Hypothalamus (tissue), 51 donors: ENCODE measurements at regions not wholly inside any gene's neighbourhood (a gene's known extent, or its start where the extent isn't known, plus 50 kb on each side); places are given as distances from the start of the nearest gene placed in this dataset.
A peak's percentile ranks its signal among the peaks of the same experiment; 100 is the strongest.
"Not testable (repeated sequence)": the region's sequence is repeated elsewhere in the genome, so short reads cannot be mapped to it uniquely, and the experiment has no call there.

Experiments used
- DNase-seq, 51 donors: peaks; one replicate each; lab custom pipeline; 2025; lab: John Stamatoyannopoulos, UW

DNA sequence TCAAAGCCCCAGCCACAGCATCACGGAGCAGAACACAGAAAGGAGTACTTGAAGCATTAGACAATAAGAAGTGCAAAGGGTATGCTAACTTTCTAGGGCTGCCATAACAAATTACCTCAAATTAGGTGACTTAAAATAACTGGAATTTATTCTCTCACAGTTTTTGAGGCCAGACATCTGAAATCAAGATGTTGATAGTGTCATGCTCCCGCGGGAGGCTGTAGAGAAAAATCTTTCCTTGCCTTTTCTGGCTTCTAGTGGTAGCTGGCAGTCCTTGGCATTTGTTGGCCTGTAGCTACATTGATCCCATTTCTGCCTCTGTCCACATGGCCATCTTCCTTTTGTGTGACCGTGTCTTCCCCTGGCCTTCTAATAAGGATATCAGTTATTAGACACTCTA is 51.9 kb upstream of the SPDL1 start:
- DNase-seq, result no peak

DNA sequence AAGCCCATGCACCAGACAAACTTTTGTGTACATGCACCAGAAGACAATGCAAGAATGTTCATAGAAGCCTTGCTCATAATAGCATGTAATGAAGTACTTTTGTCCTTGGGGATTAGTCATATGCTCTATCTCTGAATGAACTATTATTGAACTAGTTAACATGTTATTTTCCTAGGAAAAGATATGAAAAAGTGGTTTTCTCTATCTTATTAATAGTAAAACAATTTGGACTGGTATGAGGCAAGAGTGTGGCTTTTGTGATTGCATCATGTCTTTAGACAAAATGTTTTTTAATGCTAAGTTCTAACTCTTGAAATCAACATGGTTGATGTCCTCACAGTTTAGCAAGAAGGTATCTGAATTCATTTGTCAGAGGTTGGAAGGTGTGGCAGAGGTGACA is 55.7 kb upstream of the SPDL1 start:
- DNase-seq, result no peak

DNA sequence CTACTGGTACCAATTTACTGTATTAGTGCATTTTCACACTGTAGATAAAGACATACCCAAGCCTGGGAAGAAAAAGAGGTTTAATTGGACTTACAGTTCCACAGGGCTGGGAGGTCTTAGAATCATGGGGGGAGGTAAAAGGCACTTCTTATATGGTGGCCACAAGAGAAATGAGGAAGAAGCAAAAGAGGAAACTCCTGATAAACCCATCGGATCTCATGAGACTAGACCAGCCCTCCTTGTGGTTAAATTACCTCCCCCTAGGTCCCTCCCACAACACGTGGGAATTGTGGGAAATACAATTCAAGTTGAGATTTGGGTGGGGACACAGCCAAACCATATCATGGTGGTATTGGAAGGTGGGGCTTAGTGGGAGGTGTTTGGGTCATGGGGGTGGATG is 56.5 kb upstream of the SPDL1 start:
- DNase-seq, result no peak

DNA sequence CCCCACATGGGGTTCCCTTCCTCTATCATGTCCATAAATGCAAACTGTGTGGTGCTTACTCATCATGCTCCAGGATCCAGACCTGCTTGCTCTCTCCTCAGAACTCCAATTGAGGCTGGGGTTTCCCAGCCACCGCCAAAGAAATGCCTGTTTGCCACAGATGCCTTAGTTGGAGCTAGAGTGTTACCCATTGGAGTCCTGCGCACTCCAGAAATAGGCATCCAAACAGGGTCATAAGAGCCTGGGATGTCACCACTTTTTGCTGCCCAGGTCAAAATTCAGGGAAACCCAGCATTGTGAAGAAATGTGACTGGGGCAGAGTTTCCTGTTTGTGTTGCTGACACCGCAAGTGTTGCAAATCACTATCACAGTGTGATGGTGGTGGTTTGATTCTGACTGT is 60.7 kb upstream of the SPDL1 start:
- no peak for DNase-seq

DNA sequence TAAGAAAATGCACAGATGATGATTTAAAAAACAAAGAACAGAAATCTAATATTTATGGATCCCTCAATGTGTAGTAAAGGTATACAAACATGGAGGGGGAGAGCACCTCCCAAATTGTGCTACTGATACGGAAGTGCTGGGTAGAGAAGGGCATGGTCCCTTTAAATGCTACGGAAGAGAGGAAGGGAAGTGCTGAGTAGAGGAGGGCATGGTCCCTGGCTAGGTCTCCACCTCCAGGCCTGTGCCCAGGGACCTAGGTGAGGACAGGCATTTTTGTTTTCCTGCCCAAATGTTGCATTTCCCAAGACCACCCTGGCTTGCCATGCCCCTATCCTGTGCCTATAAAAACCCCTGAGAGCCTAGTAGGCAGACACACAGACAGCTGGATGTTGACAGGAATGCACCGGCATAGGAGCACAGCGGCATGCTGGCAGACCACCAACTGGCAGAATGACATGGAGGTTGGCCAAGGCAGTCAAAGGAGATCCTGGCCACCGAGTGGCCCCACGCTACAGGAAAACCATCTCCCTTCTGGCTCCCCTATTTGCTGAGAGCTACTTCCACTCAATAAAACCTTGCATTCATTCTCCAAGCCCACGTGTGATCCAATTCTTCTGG is 62.1 kb upstream of the SPDL1 start:
- DNase-seq, result peak in 5 of 51 donors; percentile 1 to 6 (median 2)

DNA sequence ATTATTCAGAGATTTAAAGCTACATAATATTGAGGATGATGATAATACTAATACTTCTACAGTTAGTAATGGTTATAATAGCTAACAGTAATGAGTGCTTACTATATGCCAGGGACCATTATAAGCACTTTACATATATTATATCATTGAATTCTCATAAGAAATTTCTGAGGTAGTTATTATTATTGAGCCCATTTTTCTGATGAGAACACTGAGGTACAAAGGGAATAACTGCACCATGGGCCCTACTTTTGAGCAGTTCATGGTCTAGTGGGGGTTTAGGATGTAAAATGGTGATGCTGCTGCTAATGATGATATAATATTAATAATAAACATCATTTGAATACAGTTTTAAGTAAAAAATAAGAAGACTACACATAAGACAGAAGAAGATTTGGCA is 64.2 kb upstream of the SPDL1 start:
- no peak for DNase-seq

DNA sequence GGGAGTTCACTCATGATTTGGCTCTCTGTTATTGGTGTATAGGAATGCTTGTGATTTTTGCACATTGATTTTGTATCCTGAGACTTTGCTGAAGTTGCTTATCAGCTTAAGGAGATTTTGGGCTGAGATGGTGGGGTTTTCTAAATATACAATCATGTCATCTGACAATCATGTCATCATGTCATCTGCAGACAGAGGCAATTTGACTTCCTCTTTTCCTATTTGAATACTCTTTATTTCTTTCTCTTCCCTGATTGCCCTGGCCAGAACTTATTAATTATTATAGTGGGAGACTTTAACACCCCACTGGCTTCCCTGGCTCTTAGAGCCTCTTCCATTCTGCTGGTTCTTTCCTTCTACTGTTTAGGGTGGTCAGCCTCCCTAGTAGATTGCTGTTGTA is 64.8 kb upstream of the SPDL1 start:
- DNase-seq, result not testable (repeated sequence)

DNA sequence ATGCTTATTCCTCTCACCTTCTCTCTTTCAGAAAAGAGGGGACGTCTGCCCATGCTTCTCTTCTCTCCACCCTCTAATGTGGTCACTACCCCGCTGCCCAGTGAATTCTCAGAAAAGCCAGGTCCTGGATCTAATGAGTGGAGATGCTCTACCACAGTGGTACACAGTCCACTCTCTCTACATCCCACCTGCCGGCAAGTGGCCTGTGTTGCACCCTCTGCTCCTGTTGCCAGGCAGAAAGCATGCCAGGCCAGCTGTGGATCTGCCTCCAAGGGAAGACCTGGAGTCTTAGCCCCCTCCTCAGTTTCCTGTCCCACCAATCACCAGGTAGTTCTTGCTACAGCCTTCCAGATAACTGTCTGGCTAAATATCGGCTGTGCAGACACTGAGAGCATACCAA is 71.2 kb upstream of the SPDL1 start:
- no peak for DNase-seq

DNA sequence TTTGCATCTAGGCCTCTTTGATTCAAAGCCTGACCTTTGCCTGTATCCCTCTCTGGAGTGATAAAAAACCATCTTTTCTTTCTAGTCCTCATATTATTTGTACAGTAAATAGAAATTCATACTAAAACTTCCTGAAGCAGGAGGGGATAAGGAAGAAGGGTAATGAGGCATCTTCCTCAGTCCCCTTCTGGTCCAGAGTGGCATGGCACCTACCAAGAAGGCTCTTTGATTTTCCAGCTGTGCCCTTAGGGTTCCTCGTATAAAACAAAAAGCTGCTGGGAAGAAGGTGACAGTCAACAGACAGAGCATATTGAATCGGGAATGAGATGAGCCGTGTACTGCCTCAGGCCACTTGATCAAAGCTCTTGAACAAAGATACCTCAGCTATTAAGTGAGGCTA is 71.9 kb upstream of the SPDL1 start:
- DNase-seq, result no peak

DNA sequence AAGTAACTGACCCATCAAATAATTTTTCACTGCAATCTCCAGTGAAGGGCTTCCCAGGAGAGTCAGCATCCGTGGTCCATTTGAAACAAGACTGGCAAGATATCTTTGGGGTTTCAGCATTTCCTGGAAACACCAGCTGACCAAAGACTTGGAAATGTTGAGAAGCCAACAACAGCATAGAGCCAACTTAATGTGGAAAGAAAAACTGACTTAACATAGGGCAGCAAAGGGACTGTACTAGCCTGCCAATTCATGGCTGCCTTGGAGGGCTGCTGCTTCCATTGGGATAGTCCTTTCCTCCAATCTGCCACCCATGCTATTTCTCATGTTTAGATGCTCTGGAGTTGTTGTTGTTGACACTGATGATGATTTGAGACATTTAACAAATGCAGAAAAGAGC is 76.5 kb upstream of the SPDL1 start:
- no peak for DNase-seq

DNA sequence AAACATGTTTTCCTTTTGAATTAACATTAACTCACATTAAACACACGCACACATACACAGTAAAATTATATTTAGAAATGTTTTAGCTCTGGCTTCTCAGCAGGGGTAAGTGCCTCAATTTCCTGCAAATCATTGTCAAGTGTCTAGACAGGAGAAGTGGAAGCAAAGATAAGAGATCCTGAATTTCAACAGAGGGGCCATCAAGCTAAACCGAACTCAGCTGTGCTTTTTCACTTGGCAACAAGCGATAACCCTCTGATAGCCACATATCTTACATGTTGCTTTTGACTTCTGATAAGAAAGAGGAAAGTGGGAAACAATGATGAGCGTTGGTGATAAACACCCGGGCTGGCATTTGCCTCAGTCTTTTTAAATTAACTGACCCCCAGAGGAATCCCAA is 79.7 kb upstream of the SPDL1 start:
- DNase-seq, result no peak

DNA sequence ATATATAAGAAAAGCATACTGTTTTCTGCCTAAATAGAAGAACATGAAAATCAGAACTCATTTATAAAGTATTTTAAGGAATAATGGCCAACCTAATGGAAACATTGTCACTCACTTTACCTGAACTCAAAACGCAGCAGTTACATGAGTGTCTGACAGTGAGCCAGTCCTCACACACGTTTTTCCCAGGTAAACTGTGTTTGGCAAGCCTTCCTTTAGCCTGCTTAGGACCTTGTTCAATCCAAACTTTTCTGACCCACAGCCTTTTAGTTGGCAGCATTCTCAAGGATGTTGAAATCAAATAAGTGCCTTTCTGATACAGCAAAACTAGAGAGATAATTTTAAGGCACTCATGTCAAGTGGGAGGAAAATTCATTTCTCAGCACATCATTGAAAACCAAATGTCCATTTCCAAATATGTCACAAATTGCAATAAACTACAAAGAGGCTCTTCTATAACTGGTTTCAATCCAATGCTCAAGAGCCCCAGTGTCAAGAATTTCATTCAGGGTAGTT is 83.5 kb upstream of the SPDL1 start:
- DNase-seq, result no peak

DNA sequence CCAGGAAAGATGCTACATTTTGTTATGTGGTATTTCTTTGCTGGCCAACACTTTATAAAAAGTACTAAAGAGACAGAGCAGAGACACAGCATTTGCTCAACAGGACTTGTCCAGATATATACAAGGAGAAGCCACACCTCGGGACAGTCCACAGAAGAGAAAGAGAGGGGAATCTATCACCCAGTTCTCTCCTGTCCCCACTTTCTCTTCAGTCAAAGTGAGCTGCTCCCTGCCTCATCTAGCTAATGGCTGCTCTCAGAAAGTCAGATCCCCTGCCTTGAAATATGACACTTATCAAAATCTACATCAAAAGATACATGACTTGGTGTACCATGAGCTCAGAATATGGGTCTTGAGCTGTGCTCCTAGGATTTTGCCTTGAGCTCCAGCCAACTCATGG is 86.7 kb upstream of the SPDL1 start:
- no peak for DNase-seq

DNA sequence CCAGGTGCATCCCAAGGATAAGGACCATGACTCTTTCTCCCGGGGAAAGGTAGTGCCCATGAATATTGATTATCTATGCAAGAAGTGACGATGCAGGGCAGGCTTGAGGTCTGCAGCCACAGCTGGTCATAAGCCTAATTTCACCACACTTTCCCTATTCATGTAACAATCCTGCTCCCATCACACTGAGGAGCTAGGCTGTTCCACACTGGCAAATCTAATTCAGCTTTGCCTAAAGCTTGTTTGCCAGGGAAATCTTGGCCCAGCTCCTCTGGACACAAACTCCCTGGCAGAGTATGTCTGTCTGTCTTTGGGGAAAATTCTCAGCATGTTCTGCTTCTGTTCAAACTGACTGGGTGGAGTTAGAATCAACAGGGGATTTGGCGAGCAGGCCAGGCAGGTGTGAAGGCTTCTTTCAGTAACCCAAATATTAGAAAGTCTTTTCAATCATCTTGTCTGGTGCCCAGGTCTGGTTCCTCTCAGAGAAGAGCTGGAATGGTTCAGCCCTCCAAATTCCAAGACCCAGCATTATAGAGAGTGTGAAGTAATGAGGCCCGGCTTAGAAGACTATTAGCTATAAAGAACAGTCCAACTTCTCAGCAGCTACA is 88.5 kb upstream of the SPDL1 start:
- DNase-seq, result no peak

DNA sequence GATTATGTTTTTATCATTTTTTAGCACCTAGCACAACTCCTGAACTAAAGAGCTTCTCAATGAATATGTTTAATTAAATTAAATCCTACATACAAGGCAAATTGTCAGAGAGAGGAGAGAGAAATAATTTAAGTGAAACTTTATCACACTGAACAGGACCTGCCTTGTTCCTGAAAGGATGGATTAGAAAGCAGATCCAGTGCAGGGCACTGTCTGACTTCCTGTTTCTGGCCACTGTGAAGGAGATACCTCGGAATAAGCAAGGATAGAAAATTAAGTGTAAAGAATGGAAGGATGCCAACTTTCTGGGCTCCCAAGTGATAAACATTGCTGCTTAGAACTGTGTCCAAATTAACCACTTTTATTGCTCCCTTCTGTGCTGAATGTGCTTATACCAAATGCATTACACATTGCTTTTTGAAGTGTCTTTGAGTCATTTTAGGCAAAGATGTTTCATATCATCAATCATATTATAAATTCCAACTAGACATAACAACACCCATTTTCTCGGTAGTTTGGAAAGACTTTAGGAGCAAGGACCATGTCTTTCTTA is 89.1 kb upstream of the SPDL1 start:
- no peak for DNase-seq

DNA sequence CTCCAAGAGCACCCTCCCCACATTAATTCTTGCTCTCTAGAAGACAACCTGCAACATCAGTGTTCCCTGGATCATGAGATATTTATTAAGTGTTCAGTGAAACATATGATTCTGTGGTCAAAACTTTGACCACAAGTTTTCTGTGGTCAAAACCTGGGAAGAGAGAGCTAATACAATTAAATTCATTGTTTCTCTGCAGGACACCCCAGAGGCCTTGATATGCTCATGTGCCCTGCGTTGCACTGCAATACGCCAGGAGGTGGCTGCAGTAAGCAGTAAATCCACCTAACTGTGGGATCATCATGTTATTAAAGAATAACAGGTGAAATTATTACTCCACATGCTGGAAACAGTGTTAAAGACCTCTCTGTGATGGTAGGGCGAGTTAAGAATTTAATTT is 109.3 kb upstream of the SPDL1 start:
- DNase-seq, result no peak

DNA sequence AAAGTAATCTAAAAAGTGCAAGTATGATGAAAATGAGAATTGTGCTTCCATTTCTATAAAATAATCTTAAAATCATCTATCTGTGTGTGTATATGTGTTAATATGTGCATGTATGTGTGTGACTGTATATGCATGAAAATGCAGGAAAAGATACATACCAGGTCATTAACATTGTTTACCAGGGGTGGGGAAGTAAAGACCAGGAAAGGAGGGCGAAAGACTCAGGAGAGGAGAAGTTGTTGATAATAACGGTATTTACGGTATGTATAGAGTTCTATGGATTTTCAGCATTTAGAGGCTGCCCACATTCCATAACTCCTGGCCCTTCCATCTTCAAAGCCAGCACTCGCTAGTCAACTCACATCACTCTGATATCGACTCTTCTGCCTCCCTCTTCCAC is 111.0 kb upstream of the SPDL1 start:
- DNase-seq, result no peak

DNA sequence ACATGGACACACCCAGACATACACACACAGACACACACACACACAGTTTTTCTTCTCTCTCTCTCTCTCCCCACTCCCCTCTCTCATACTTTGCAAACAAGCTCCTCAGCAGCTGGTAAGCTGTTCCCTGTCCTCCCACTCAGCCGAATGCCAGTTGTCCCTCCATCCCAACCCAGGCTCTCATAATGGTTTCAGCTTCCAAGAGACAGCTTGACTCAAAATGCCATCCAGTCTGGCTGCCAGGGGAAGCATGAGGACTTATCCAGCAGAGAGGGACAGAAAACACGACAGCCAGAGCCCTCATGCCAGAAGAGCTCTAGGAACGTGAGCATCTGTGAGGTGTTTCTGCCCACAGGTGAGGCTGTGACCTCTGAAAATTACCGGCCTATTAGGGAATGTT is 112.6 kb upstream of the SPDL1 start:
- peak in 1 of 51 donors; percentile 2 for DNase-seq

DNA sequence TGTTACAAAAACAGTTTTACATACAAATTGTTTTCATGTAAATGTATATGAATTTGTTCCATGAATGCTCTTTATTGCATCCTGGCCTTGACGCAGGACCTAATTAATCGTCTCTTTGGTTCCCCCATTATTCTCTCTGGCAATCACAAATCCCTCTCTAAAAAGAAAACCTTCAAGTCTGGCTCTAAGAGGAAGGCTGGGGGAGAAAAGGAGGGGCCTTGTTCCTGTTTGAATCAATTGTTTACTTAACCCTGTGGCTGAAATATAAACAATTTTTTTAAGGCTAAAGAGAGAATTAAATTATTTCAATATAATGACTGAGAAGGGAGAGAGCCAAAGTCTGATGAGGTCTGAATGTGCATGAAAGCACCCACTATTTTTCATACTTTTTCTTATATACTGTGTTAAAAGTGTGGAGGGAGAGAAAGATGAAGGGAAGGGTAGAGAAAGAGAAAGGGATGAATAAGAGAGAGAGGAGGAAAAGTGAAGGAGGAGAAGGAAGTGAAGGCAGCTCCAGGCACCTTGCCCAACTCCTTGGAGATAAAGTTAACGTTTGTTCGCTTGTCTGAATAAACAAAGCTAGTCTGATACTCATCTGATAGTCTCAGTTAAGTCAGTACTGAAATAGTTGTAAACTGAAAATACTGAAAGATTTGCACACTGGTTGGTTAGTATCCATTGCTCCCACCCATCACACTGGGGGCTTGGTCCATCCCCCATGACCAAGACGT is 116.4 kb upstream of the SPDL1 start:
- DNase-seq, result no peak

DNA sequence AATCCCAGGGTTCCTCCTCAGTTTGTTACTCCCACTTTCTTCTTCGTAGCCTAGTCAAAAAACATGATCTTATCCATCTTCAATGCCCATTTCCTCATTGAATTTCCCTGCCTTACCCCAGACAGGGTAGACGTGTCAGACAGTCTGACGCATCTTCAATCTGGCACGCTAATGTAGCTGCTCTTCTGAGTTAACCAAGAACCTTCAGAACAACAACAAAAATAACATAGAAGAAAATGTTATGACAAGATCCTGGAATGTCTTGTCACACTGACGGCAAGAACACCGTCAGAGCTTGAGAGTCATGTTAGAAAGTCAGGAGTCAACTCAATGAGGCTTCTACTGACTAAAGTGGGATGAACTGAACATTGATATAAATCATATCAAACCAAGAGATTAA is 122.7 kb upstream of the SPDL1 start:
- no peak for DNase-seq

DNA sequence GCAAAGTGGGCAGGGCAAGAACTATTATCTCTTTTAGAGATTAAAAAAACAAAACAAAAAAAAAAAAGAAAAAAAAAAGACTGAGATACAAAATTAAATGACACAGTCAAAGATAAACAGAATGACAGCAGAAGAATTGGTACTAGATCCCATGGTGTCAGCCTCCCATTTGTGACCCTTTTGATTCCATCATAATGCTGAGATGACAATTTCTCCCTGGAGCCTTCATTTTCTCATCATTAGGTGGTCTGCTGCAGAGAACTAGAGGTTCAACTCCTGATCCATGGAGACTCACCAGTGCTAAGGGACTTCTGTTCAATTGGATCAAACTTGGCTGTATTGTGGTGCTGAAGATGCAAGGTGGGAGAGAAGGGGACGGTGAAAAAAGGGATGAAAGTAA is 123.5 kb upstream of the SPDL1 start:
- no peak for DNase-seq

DNA sequence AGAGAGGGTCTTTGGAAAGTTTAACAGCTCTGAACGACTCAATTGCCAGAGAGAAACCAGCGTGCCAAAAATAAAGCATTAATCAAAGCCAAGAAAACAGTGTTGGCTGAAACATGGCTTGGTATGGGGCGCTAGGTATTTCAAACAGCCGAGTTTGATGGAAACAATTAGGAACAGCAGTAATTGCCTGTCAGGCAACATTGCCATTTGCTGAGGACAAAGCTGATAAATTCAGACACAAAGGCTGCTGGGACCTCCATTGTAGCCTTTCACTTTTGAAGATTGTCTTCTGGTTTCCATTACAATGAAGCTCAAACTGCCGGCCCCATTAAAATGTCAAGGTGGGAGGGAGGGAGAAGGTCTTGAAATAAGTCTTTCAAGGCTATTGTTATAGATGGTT is 125.4 kb upstream of the SPDL1 start:
- DNase-seq, result no peak
